T-helper 22 cell (primary cell): ENCODE measurements at regions not wholly inside any gene's neighbourhood (a gene's known extent, or its start where the extent isn't known, plus 50 kb on each side); places are given as distances from the start of the nearest gene placed in this dataset.

Experiments used
- DNase-seq: peaks from one replicate; pipeline ENCODE4 v3.0.0-alpha.2; 2020; ENCODE audit warnings: low read depth

GRCh38 chr9:88658311-88658822 is 123.4 kb downstream of the NXNL2 start:
- DNase-seq = no peak

- DNase-seq = no peak
Measured at GRCh38 chr9:88659126-88659525, 124.1 kb downstream of the NXNL2 start.

DNA sequence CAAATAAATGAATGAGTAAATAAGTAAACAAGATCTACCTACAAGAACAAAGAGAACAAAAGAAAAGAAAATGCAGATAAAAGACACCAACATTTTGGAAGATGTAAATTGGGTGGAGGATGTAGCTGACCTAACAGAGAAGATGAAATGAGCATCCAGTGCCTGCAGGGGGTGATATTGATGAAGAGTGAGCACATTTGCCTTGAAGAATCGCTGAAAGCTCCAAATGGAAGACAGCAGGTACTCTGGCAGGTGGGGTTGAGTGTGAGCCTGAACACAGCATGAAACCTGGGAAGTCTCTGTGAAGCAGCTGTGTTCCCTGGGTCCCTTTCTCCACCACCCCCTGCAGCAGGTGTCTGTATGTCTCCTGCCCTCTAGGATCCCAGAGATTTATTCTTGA is 125.6 kb downstream of the NXNL2 start:
- DNase-seq = no peak

DNA sequence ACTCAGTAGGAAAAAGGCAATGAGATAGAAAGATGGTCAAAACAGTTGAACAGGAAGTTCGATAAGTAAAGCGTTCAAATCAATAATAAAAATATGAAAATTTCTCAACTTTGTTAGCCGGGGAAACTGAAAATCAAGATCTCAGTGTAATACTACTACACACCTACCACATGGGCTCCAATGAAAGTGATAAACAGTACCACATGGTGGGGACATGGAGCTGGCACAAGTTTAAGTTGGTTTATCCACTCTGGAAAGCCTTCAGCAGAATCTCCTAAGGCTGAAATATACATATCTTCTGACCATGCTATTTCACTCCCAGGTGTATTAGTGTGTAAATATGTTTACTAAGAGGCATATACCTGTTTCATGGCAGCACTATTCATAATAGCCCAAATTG is 126.8 kb downstream of the NXNL2 start:
- no peak for DNase-seq

DNA sequence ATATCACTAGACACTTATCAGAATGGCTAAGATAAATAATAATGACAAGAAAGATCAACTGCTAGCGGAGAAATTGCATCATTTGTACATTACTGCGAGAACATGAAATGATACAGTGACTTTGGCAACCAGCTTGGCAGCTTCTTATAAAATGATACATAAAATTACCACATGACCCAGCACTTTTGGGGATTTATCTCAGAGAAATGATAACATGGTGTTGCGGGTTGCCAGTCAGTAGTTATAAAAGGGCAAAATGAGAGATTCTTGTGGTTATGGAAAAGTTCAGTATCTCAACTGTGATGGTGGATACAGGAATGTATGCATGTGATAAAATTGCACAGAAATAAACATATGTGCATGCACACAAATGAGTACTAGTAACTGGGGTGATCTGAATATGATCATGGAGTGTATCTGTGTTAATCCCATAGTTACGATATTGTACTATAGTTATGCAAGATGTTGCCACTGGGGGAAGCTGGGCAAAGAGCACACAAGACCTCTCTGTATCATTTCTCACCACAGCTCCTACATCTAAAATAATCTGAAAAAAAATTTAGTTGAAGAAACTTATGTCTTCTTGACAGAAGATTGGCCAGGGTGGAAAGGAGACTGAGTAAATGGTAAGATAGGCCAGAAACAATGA is 128.9 kb downstream of the NXNL2 start:
- no peak for DNase-seq

GRCh38 chr9:88664773-88665172 is 129.8 kb downstream of the NXNL2 start:
- no peak for DNase-seq

DNA sequence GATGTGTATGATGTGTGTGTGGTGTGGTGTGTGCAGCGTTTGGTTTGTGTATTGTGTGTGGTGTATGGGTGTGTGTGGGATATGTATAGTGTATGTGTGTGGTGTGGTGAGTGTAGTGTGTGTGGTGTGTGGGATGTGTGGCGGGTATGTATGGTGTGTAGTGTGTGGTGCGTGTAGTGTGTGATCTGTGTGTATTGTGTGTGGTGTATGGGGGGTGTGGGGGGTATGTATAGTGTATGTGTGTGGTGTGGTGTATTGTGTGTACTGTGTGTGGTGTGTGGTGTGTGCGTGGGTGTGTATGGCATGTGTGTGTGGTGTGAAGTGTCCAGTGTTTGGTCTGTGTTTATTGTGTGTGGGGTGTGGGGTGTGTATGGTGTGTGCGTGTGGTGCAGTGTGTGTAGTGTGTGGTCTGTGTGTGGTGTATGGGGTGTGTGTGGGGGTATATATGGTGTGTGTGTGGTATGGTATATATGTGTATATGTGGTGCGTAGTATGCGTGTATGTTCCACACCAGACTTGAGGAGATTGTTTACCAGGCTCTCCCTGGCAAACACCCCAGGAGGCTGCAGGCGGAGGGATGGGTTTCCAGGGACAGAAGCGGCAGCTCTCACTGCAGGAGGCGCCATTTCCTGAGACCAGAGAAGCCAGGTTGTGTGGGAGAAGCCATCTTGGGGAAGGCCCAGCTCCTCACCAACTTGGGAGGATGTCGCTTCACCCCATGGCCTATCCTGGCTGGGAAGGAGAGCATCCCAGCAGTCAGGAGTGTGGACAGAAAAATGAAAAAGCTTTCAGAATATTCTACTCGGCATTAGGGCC is 138.1 kb downstream of the NXNL2 start:
- DNase-seq = no peak

- no peak for DNase-seq
Measured at GRCh38 chr9:88673886-88674285, 138.9 kb downstream of the NXNL2 start.

GRCh38 chr9:88676644-88677043 is 141.7 kb downstream of the NXNL2 start:
- no peak for DNase-seq

GRCh38 chr9:88678008-88678407 is 143.0 kb downstream of the NXNL2 start:
- no peak for DNase-seq

GRCh38 chr9:88678431-88678830 is 143.5 kb downstream of the NXNL2 start:
- no peak for DNase-seq

GRCh38 chr9:88680041-88680440 is 145.1 kb downstream of the NXNL2 start:
- DNase-seq = no peak

GRCh38 chr9:88680505-88681160 is 145.7 kb downstream of the NXNL2 start:
- no peak for DNase-seq

DNA sequence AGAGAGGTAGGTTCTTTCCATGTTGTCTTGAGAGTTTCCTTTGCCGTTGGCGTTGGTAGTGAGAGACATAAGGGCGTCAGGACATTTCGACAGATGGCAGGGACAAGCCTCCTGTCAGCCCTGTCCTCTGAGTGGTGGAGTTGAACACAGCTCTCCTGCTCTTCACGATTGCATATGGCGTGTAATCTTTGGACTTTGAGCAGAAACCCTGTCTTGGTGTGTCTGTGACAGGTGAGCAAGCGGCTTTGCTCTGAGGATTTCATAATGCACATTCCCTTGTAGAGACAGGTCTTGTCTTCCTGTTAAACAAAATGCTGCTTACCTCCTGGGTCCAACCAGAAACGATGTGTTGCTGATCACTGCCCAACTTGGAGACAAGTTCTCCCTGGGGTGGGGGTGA is 146.5 kb downstream of the NXNL2 start:
- no peak for DNase-seq

DNA sequence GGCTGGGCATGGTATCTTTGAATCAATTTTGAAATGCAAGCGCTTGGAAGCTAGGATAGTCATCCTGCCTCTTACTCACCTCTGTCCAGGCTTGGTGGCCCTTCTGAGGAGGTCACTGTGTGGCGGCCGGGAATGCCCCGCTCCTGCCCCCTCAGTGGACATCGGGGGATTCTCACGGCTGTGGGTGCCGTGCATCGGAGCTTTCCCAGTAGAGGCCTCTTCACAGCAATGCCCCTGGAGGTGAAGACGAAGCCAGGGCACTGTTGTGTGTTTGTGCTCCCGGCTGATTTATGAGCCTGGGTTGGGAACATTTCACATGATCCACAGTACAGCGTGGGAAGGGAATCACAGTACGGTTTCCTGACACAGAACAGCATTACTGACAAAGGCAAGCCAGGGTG is 147.5 kb downstream of the NXNL2 start:
- no peak for DNase-seq

DNA sequence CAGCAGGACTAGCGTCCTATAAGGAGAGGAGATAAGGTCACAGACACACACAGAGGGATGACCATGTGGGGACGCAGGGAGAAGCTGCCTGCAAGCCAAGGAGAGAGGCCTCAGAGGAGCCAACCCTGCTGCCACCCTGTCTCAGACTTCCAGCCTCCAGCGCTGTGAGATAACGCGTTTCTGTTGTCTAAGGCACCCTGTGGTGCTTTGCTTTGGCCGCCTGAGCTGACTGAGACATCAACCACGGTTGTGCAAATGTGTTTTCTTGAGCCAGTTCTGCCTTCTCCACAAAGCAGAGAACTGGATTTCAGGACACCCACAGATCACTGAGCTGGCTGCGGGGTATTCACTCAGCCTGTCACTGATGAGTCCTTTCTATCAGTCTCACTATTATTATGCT is 149.1 kb downstream of the NXNL2 start:
- no peak for DNase-seq

- no peak for DNase-seq
Measured at GRCh38 chr9:88684845-88685244, 149.9 kb downstream of the NXNL2 start.

GRCh38 chr9:88685966-88686365 is 151.0 kb downstream of the NXNL2 start:
- no peak for DNase-seq

DNA sequence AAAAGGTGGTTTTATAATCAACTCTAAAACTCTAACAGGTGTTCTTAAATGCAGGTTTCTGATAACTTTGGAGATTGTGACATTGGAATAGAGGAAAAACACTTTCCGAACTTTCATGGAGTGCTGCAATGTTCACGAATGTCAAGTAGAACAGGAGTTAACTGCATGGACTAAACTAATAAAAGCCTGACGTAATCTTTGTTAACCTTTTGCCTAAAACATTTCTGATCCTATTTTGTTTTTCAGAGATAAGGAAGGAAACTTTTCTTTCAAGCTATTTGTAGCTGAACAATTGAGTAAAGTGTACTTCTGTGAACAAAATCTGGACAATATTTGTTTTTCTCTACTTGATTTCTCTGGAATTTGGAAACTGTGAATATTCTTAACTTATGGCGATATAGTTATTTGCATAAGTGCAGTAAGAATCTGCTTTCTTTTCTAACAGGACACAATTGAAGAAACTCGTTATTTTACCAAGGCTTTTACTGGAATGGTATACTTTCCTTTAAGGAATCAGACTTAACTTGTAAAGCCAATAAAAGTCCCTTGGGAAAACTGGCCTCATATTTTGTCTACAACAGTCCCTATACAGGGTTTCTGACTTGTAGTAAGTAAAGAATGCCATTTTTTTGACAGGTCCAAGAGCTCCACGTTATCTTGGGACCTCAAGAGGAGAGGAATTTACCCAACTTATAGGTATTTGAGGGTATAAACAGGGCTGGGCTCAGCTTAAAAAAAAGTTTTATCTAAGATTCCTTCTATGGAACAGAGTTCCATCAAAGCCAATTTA is 154.7 kb downstream of the NXNL2 start:
- DNase-seq = no peak

- no peak for DNase-seq
Measured at GRCh38 chr9:88690628-88691027, 155.7 kb downstream of the NXNL2 start.

GRCh38 chr9:88691091-88691490 is 156.1 kb downstream of the NXNL2 start:
- no peak for DNase-seq

- no peak for DNase-seq
Measured at GRCh38 chr9:88691811-88692210, 156.8 kb downstream of the NXNL2 start.
